ENCODE measurements at regions not wholly inside any gene's neighbourhood (a gene's known extent, or its start where the extent isn't known, plus 50 kb on each side); places are given as distances from the start of the nearest gene placed in this dataset.

DNA sequence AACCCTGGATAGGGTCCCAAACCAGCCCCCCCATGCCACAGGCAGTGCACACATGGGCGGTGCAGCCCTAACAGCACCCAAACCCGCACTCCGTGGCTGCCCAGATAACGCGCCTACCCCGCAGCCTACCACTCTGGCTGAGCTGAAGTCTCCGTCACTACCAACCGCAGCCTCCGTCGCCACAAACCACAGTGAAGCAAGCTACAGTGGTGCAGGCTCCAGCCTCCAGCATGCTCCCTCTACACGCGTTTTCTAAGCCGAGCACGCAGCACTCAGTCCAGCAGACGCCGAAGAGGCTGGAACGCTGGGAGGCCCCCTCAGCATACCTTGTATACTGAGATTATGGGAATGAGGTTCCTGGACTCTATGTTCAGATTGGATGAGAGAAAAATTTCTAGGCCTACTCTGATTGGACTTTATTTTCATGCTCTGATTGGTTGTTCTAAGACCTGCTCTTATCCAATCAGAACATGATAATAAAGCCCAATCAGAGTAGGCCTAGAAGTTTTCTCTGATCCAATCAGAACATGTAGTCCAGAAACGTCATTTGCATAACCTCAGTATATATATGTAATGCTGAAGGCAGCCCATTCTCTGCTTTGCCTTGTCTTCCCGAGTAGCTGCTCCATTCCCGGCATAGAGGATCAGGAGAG, 56.7 kb upstream of the C1QTNF9B start:
- H3K27me3 ChIP-seq = peaks cover 0 to 19% (median 0%) of the 10 kb centered on the region in 3 donors
- no peak for TF ChIP-seq POLR2A (IDR thresholded peaks at IDR 0.05)
- TF ChIP-seq, protein P1, sequence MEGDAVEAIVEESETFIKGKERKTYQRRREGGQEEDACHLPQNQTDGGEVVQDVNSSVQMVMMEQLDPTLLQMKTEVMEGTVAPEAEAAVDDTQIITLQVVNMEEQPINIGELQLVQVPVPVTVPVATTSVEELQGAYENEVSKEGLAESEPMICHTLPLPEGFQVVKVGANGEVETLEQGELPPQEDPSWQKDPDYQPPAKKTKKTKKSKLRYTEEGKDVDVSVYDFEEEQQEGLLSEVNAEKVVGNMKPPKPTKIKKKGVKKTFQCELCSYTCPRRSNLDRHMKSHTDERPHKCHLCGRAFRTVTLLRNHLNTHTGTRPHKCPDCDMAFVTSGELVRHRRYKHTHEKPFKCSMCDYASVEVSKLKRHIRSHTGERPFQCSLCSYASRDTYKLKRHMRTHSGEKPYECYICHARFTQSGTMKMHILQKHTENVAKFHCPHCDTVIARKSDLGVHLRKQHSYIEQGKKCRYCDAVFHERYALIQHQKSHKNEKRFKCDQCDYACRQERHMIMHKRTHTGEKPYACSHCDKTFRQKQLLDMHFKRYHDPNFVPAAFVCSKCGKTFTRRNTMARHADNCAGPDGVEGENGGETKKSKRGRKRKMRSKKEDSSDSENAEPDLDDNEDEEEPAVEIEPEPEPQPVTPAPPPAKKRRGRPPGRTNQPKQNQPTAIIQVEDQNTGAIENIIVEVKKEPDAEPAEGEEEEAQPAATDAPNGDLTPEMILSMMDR (IDR thresholded peaks at IDR 0.05) = no peak

DNA sequence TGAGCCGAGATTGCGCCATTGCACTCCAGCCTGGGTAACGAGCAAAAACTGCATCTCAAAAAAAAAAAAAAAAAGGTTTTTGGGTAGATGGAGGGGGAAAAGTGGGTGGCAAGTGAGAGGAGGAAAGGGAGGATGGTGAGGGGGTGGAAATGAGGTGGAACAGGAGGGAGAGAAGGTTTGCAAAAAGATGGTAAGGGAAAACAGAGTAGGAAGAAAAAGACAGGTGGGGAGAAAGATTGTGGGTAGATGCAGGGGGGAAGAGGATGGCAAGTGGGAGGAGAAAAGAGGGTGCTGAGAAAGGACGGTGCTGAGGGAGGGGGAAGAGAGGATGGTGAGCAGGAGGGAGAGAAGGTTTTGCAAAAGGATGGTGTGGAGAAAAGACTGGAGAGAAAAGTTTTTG, 57.8 kb upstream of the C1QTNF9B start:
- 78 to 93% (median 88%) methylated on average over 4 of the region's 4 CpGs for WGBS, 5 donors
- intact Hi-C loops (cut with DNase I; ENCODE audit: low total_unique reads) = no loop called here
- Histone ChIP-seq H3K4me1 (no peaks in the 10 kb centered on the region), H3K27me3 (peaks cover 0 to 19% (median 0%) of the 10 kb centered on the region in 3 donors), H3K27ac (no peak overlapping the region), H3K9me3 (no peaks in the 10 kb centered on the region), H3K36me3 (no peaks in the 10 kb centered on the region), H3K4me3 (no peak overlapping the region)
- TF ChIP-seq POLR2AphosphoS5 (IDR thresholded peaks at IDR 0.05) (no peak), EP300 (IDR thresholded peaks at IDR 0.05) (no peak), POLR2A (IDR thresholded peaks at IDR 0.05) (no peak)
- TF ChIP-seq, protein P1 (IDR thresholded peaks at IDR 0.05) = no peak
- DNase-seq = no peak

More for the DNA sequence above, 56.7 kb upstream of the C1QTNF9B start:
- Histone ChIP-seq H3K27ac (no peak overlapping the region), H3K9me3 (no peaks in the 10 kb centered on the region), H3K4me1 (no peaks in the 10 kb centered on the region), H3K4me3 (no peak overlapping the region), H3K36me3 (no peaks in the 10 kb centered on the region)
- WGBS, 5 donors = 86 to 92% (median 88%) methylated on average over 20 of the region's 20 CpGs
- DNase-seq = no peak
- intact Hi-C loops (cut with DNase I; ENCODE audit: low total_unique reads) = no loop called here

DNA sequence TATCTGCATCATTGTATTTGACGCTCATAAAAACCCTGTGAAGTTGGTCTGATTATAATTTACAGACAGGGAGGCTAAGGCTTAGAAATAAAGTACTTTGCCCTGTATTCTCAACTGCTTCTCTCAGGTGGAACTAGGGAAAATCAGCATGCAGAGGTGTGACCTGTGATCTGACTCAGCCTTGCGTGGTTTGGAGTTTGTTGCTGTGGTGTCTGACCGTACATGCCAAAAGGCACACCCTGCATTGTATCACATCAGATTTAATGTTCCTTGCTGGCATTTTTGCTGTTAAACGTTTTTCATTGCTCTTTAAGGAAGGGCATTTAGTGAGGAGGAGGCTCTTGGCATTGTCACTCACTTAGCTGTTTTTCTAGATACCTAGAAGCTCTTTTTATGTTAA, 58.8 kb upstream of the C1QTNF9B start:
- 22 to 43% (median 31%) methylated on average over 4 of the region's 4 CpGs for WGBS, 5 donors
- Histone ChIP-seq H3K4me3 (no peak overlapping the region), H3K4me1 (no peaks in the 10 kb centered on the region), H3K27me3 (peaks cover 0 to 19% (median 0%) of the 10 kb centered on the region in 3 donors), H3K9me3 (no peaks in the 10 kb centered on the region), H3K27ac (no peak overlapping the region), H3K36me3 (no peaks in the 10 kb centered on the region)
- TF ChIP-seq EP300 (IDR thresholded peaks at IDR 0.05) (no peak), POLR2AphosphoS5 (IDR thresholded peaks at IDR 0.05) (peak in 1 of 3 donors; percentile 15), POLR2A (IDR thresholded peaks at IDR 0.05) (no peak)
- TF ChIP-seq, protein P1 (IDR thresholded peaks at IDR 0.05) = no peak
- intact Hi-C loops (cut with DNase I; ENCODE audit: low total_unique reads) = no loop called here
- peak in 1 of 2 donors; percentile 69 for DNase-seq

DNA sequence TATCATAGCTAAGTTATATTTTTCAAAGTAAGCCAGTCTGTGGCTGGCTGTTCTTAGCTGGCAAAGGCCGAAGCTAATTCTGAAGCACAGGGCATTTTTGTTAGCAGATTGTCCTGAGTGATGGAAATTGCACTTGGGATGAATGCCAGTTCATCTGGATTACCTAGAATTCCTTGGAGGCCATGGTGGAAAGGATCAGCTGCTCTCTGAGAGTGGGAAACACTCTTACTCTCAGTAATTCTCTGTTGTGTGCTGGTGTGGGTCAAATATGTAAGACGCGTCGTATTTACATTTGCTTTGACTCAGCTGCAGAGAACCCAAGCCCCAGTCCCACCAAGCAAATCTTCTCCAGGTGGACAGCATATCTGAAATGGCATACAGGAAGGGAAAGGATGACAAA, 60.7 kb upstream of the C1QTNF9B start:
- intact Hi-C loops (cut with DNase I; ENCODE audit: low total_unique reads) = no loop called here
- H3K36me3 ChIP-seq = no peaks in the 10 kb centered on the region
- TF ChIP-seq EP300 (IDR thresholded peaks at IDR 0.05) (no peak), POLR2A (IDR thresholded peaks at IDR 0.05) (no peak), POLR2AphosphoS5 (IDR thresholded peaks at IDR 0.05) (no peak)
- TF ChIP-seq, protein P1 (IDR thresholded peaks at IDR 0.05) = no peak
- no peak overlapping the region for H3K4me3 ChIP-seq
- 79 to 92% (median 84%) methylated on average over 4 of the region's 4 CpGs for WGBS, 5 donors
- DNase-seq = peak in 1 of 2 donors; percentile 27
- H3K27me3 ChIP-seq = peaks cover 0 to 17% (median 0%) of the 10 kb centered on the region in 3 donors
- no peak overlapping the region for H3K27ac ChIP-seq
- no peaks in the 10 kb centered on the region for H3K4me1 ChIP-seq
- H3K9me3 ChIP-seq = no peaks in the 10 kb centered on the region

Data from stomach (tissue), 8 donors.